Motor neuron (in vitro differentiated cells): ENCODE measurements at regions not wholly inside any gene's neighbourhood (a gene's known extent, or its start where the extent isn't known, plus 50 kb on each side); places are given as distances from the start of the nearest gene placed in this dataset.
"Not testable (repeated sequence)": the region's sequence is repeated elsewhere in the genome, so short reads cannot be mapped to it uniquely, and the experiment has no call there.

Experiments
- ATAC-seq, 8 experiments: fragments of 200-7000 bp; cut with Tn5 transposase; replicated peaks in 6 of 8; 2 replicates each; pipeline ENCODE4 v1.8.0; 2021; ENCODE audit warnings: mild to moderate bottlenecking in 8 of 8, moderate library complexity in 8 of 8
- H3K27ac ChIP-seq, 2 donors: fragments of 250-450 bp; sonication (Bioruptor Pico); 2 replicates each; pipeline ENCODE4 v1.9.0; 2021; ENCODE audit warnings: antibody characterized with exemption in 2 of 2, mild to moderate bottlenecking in 2 of 2, moderate library complexity in 1 of 2
- H3K4me1 ChIP-seq, 2 donors: fragments of 250-450 bp; sonication (Bioruptor Pico); replicated peaks in 1 of 2; 2 replicates each; pipeline ENCODE4 v1.6.1; 2021; ENCODE audit warnings: antibody characterized with exemption in 2 of 2, mild to moderate bottlenecking in 2 of 2, moderate library complexity in 1 of 2
- H3K4me3 ChIP-seq, 5 donors: fragments of 250-450 bp; sonication (Bioruptor Pico); 2 replicates each; pipeline ENCODE4 v1.9.0; 2021; ENCODE audit warnings: antibody characterized with exemption in 5 of 5, mild to moderate bottlenecking in 5 of 5, moderate library complexity in 4 of 5
- WGBS, 10 experiments: fragments of 450-650 bp; shearing (Covaris generic); methylation state at CpG; one replicate each; pipeline ENCODE4 v1.0.0; 2022; 5-methylcytosine and 5-hydroxymethylcytosine counted together
- in situ Hi-C, 9 experiments: fragments of 400-800 bp; cut with MboI; loops; one replicate each; pipeline ENCODE4 v1.15.0; 2021; ENCODE audit warnings: low sequenced_read_pairs in 9 of 9, low pct_unique_long_range_greater_than_20kb in 2 of 9; ENCODE audit not compliant: unreplicated experiment in 9 of 9

GRCh38 chr10:8331896-8332729, 277.6 kb downstream of the GATA3 start:
- Histone ChIP-seq H3K4me3 (peak overlapping the region; percentile 24 to 43 (median 35)), H3K4me1 (no peaks in the 10 kb centered on the region), H3K27ac (no peak overlapping the region)
- ATAC-seq = peak; percentile 37 to 98 (median 96)
- WGBS, 10 experiments = 0 to 83% (median 12%) methylated on average over 1 to 16 of the region's 34 CpGs
- in situ Hi-C loops = no loop called here

- no peak overlapping the region for H3K27ac ChIP-seq
- no peaks in the 10 kb centered on the region for H3K4me1 ChIP-seq
- 1 to 17% (median 9%) methylated on average over 2 to 6 of the region's 6 CpGs; no CpG with 5 or more reads in 4 of the 10 experiments for WGBS, 10 experiments
- H3K4me3 ChIP-seq = peak overlapping the region; percentile 24 to 43 (median 35)
- in situ Hi-C loops = no loop called here
- ATAC-seq = no peak
Measured at GRCh38 chr10:8332730-8333111, 278.2 kb downstream of the GATA3 start.

- H3K27ac ChIP-seq = no peak overlapping the region
- 0 to 91% (median 50%) methylated on average over 1 to 7 of the region's 7 CpGs; no CpG with 5 or more reads in 1 of the 10 experiments for WGBS, 10 experiments
- in situ Hi-C loops = no loop called here
- ATAC-seq = no peak
- H3K4me3 ChIP-seq = no peak overlapping the region
- no peaks in the 10 kb centered on the region for H3K4me1 ChIP-seq
Measured at GRCh38 chr10:8334631-8335030, 280.1 kb downstream of the GATA3 start.

- no peak overlapping the region for H3K27ac ChIP-seq
- no peak overlapping the region for H3K4me3 ChIP-seq
- no peaks in the 10 kb centered on the region for H3K4me1 ChIP-seq
- WGBS, 10 experiments = 24 to 93% (median 79%) methylated on average over 5 to 18 of the region's 19 CpGs; no CpG with 5 or more reads in 1 of the 10 experiments
- in situ Hi-C loops = no loop called here
- no peak for ATAC-seq
Measured at GRCh38 chr10:8336629-8337331, 282.3 kb downstream of the GATA3 start.

GRCh38 chr10:8337332-8337651, 282.8 kb downstream of the GATA3 start:
- no peaks in the 10 kb centered on the region for H3K4me1 ChIP-seq
- WGBS, 10 experiments = 0 to 91% (median 81%) methylated on average over 1 to 5 of the region's 5 CpGs; no CpG with 5 or more reads in 1 of the 10 experiments
- no peak for ATAC-seq
- no peak overlapping the region for H3K27ac ChIP-seq
- in situ Hi-C loops = no loop called here
- no peak overlapping the region for H3K4me3 ChIP-seq

GRCh38 chr10:8338177-8338766, 283.8 kb downstream of the GATA3 start:
- Histone ChIP-seq H3K27ac (no peak overlapping the region), H3K4me1 (no peaks in the 10 kb centered on the region), H3K4me3 (no peak overlapping the region)
- no peak for ATAC-seq
- 0 to 100% (median 85%) methylated on average over 1 to 4 of the region's 4 CpGs; no CpG with 5 or more reads in 1 of the 10 experiments for WGBS, 10 experiments
- in situ Hi-C loops = no loop called here

GRCh38 chr10:8344756-8345155, 290.3 kb downstream of the GATA3 start:
- 0 to 100% (median 70%) methylated on average over 1 of the region's 1 CpG; no CpG with 5 or more reads in 1 of the 10 experiments for WGBS, 10 experiments
- no peak overlapping the region for H3K27ac ChIP-seq
- in situ Hi-C loops = no loop called here
- H3K4me3 ChIP-seq = no peak overlapping the region
- ATAC-seq = no peak
- H3K4me1 ChIP-seq = peaks cover under 1 to 7% of the 10 kb centered on the region in 2 donors

- no peak overlapping the region for H3K4me3 ChIP-seq
- no peak overlapping the region for H3K27ac ChIP-seq
- in situ Hi-C loops = no loop called here
- WGBS, 10 experiments = 33 to 71% (median 37%) methylated on average over 1 of the region's 1 CpG; no CpG with 5 or more reads in 6 of the 10 experiments
- ATAC-seq = no peak
- H3K4me1 ChIP-seq = peaks cover 5 to 12% of the 10 kb centered on the region in 2 donors
Measured at GRCh38 chr10:8346861-8347260, 292.4 kb downstream of the GATA3 start.

GRCh38 chr10:8347614-8348013, 293.1 kb downstream of the GATA3 start:
- WGBS, 10 experiments = 50 to 100% (median 70%) methylated on average over 1 of the region's 4 CpGs; no CpG with 5 or more reads in 6 of the 10 experiments
- peaks cover 7 to 12% of the 10 kb centered on the region in 2 donors for H3K4me1 ChIP-seq
- in situ Hi-C loops, H3K4me3 ChIP-seq, ATAC-seq, H3K27ac ChIP-seq: not testable (repeated sequence)

- Histone ChIP-seq H3K4me3 (no peak overlapping the region), H3K4me1 (peaks cover 7 to 14% of the 10 kb centered on the region in 2 donors), H3K27ac (no peak overlapping the region)
- in situ Hi-C loops = no loop called here
- 9 to 100% (median 66%) methylated on average over 1 to 10 of the region's 10 CpGs; no CpG with 5 or more reads in 1 of the 10 experiments for WGBS, 10 experiments
- ATAC-seq = peak in 1 of 8 experiments; percentile 36
Measured at GRCh38 chr10:8349610-8350249, 295.2 kb downstream of the GATA3 start.

GRCh38 chr10:8350250-8350967, 295.9 kb downstream of the GATA3 start:
- Histone ChIP-seq H3K4me1 (peaks cover 7 to 14% of the 10 kb centered on the region in 2 donors), H3K4me3 (no peak overlapping the region), H3K27ac (no peak overlapping the region)
- ATAC-seq = no peak
- WGBS, 10 experiments = 3 to 92% (median 78%) methylated on average over 1 to 5 of the region's 5 CpGs; no CpG with 5 or more reads in 1 of the 10 experiments
- in situ Hi-C loops = no loop called here
